GM20000 (cell line): ENCODE measurements at regions not wholly inside any gene's neighbourhood (a gene's known extent, or its start where the extent isn't known, plus 50 kb on each side); places are given as distances from the start of the nearest gene placed in this dataset.
"Not testable (repeated sequence)": the region's sequence is repeated elsewhere in the genome, so short reads cannot be mapped to it uniquely, and the experiment has no call there.

Experiments
- DNase-seq: peaks from one replicate; pipeline ENCODE4 v3.0.0; 2012; ENCODE audit warnings: low spot score
- CTCF ChIP-seq: IDR thresholded peaks from 2 replicates; pipeline ENCODE4 v1.5.1; 2012; ENCODE audit warnings: mild to moderate bottlenecking, control low read depth; ENCODE audit errors: extremely low read depth, missing control alignments

- DNase-seq, result no peak
- no peak for TF ChIP-seq CTCF
These were observed 161.5 kb upstream of the CDKN2B start for GRCh38 chr9:22170556-22170955.

DNA sequence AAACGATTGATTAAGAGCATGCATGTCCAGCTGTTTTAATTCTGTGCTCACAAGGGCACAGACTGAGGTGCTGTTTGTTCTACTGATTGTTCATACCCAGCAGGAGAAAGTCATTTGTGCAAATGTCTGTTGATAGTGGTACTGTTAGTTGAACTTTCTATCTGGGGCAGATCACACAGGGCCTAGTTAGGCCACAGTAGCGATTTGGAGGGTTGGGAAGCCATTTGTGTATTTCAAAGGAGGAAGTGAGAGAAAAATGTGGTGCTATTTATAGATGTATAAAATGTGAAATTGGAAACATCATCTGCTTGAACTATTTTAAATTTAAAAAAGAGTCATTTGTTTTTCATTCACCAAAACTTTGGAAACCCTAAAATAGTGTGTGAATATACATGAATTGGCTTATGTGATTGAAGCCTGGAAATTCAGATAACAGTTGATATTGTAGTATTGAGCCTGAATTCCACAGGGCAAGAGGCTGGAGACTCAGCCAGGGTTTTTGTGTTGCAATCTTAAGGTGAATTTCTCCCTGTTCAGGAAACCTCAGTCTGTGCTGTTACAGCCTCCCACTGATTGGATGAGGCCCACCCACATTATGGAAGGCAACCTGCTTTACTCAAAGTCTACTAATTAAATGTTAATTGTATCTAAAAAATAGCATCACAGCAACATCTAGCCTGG, 162.0 kb upstream of the CDKN2B start:
- no peak for DNase-seq
- no peak for TF ChIP-seq CTCF

DNA sequence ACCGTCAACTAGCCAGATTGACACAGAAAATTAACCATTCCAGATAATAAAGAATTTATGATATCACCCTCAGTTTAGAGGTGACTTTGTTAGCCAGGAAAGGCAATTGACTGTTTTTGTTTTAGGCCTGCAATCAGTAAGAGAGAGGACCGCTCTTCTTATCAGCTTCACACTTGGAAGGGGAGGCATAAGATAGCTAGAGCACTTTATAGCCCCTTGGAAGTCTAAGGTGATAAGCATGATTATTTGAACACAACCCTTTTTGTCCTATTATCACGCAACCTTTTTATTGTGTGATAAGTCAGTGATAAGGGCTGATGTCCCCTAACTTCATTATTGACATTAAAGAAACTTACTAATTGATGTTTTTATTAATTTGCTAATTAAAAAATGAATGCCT, 162.6 kb upstream of the CDKN2B start:
- DNase-seq, result no peak
- TF ChIP-seq CTCF, result no peak

- TF ChIP-seq CTCF, result no peak
- DNase-seq, result no peak
These were observed 164.8 kb upstream of the CDKN2B start for GRCh38 chr9:22173908-22174307.

DNA sequence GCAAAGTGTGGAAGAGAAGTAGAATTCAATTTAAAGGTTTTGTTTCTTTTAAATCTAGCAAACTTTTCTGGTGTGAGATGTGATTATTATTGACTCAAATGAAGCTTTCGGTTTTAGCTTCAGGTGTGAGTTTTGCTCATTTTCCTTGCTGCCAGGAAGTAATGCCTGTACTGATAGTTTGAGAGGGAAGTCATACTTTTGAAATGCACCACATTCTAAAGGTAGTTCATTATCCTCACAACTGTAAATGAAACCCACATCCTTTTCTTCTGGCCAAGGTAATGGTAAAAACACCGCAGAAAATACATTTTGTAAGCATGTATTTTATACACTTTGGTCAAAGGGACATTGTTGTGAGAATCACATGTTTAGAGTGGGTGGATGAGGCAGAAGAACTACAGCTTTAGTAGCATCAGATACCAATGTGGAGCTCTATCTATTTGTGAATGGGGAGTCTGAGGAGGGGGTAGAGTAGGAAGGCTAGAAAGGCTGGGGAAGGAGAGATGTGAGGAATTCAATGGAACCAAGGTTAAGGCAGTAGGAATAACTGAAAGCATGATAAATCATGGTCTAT, 167.0 kb upstream of the CDKN2B start:
- TF ChIP-seq CTCF, result no peak
- no peak for DNase-seq

- not testable (repeated sequence) for DNase-seq
These were observed 171.9 kb upstream of the CDKN2B start for GRCh38 chr9:22181021-22181420.

DNA sequence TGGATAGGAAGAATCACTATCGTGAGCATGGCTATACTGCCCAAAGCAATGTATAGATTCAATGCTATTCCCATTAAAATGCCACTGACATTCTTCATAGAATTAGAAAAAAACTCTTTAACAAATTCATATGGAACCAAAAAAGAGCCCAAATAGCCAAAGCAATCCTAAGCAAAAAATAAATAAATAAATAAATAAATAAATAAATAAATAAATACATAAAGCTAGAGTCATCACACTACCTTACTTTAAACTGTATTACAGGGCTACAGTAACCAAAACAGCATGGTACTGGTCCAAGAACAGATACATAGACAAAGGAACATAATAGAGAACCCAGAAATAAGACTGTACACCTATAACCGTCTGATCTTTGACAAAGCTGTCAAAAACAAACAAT, 180.4 kb upstream of the CDKN2B start:
- TF ChIP-seq CTCF, result no peak
- no peak for DNase-seq

DNA sequence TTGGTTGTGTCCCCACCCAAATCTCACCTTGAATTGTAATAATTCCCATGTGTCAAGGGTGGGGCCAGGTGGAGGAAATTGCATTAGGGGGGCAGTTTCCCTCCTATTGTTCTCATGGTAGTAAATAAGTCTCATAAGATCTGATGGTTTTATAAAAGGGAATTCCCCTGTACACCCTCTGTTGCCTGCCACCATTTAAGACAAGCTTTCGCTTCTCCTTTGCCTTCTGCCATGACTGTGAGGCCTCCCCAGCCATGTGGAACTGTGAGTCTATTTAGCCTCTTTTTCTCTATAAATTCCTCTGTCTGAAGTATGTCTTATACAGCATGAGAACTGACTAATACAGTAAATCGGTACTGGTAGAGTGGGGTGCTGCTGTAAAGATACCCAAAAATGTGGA, 187.9 kb upstream of the CDKN2B start:
- not testable (repeated sequence) for DNase-seq
